H1 (cell line): ENCODE measurements at regions not wholly inside any gene's neighbourhood (a gene's known extent, or its start where the extent isn't known, plus 50 kb on each side); places are given as distances from the start of the nearest gene placed in this dataset.

Experiments
- CTCF ChIA-PET: fragments of 300-600 bp; sonication (Branson Sonifier 250); formaldehyde crosslinking; loops from one replicate; lab custom pipeline; 2021; ENCODE audit not compliant: partially characterized antibody; lab: Charles Lee
- POLR2A ChIA-PET: fragments of 300-600 bp; sonication (Branson Sonifier 250); formaldehyde crosslinking; loops from one replicate; lab custom pipeline; 2021; ENCODE audit warnings: inconsistent platforms; ENCODE audit not compliant: partially characterized antibody; lab: Charles Lee
- DNase-seq, 2 experiments: peaks; one replicate each; pipeline versions ENCODE4 v3.0.0 to v3.0.0-alpha.2; 2010 to 2022; ENCODE audit warnings: low spot score in 2 of 2, low read depth in 1 of 2, mixed read lengths in 1 of 2
- FAIRE-seq: peaks from 2 replicates; lab custom pipeline; 2011; peaks lifted over from hg19 to GRCh38; lab: Jason Lieb, UNC
- H2AFZ ChIP-seq: 2 replicates; pipeline ENCODE4 v1.8.1; 2012; ENCODE audit warnings: low read length, inconsistent platforms
- H2AK5ac ChIP-seq: 2 replicates; pipeline ENCODE4 v1.6.1; 2013; ENCODE audit warnings: low read depth, low read length
- H2BK120ac ChIP-seq: replicated peaks from 2 replicates; pipeline ENCODE3; 2013; ENCODE audit warnings: low read depth, low read length, inconsistent platforms
- H2BK12ac ChIP-seq: 2 replicates; pipeline ENCODE4 v1.6.1; 2013; ENCODE audit warnings: low read depth, low read length
- H2BK15ac ChIP-seq: 2 replicates; pipeline ENCODE4 v1.6.1; 2013; ENCODE audit warnings: low read length
- H2BK20ac ChIP-seq: 2 replicates; pipeline ENCODE4 v1.6.1; 2013; ENCODE audit warnings: low read length
- H2BK5ac ChIP-seq: 2 replicates; pipeline ENCODE4 v1.6.1; 2013; ENCODE audit warnings: low read depth, low read length
- H3K14ac ChIP-seq: 2 replicates; pipeline ENCODE4 v1.6.1; 2013; ENCODE audit warnings: inconsistent platforms; ENCODE audit not compliant: insufficient read length
- H3K18ac ChIP-seq: 2 replicates; pipeline ENCODE4 v1.6.1; 2013; ENCODE audit warnings: low read length; ENCODE audit errors: extremely low read depth
- H3K23ac ChIP-seq: 2 replicates; pipeline ENCODE4 v1.6.1; 2013; ENCODE audit warnings: inconsistent platforms; ENCODE audit not compliant: insufficient read length
- H3K23me2 ChIP-seq: 2 replicates; pipeline ENCODE4 v1.6.1; 2013; ENCODE audit warnings: low read depth, low read length
- H3K27ac ChIP-seq: 2 replicates; pipeline ENCODE4 v1.6.1; 2011; ENCODE audit warnings: low read depth, low read length, inconsistent platforms
- H3K27me3 ChIP-seq, 4 experiments: replicated peaks in 1 of 4; 1 replicate in 1 of 4; 2 replicates in 3 of 4; pipeline versions ENCODE4 v1.6.1 to v1.8.1; 2011 to 2013; ENCODE audit warnings: low read length in 3 of 4, mild to moderate bottlenecking in 3 of 4, inconsistent platforms in 2 of 4, mixed read lengths in 2 of 4, moderate library complexity in 1 of 4; ENCODE audit not compliant: control insufficient read depth in 3 of 4, insufficient read depth in 3 of 4; ENCODE audit errors: extremely low read depth in 1 of 4
- H3K36me3 ChIP-seq, 4 experiments: 2 replicates each; pipeline versions ENCODE4 v1.6.1 to v1.8.1; 2011 to 2013; ENCODE audit warnings: mild to moderate bottlenecking in 4 of 4, low read length in 3 of 4, moderate library complexity in 2 of 4, control low read depth in 1 of 4, inconsistent platforms in 1 of 4; ENCODE audit not compliant: insufficient read depth in 4 of 4, control insufficient read depth in 2 of 4
- H3K4ac ChIP-seq: replicated peaks from 2 replicates; pipeline ENCODE3; 2013; ENCODE audit warnings: low read length, low read depth, mixed read lengths, inconsistent platforms; ENCODE audit not compliant: insufficient read length
- H3K4me1 ChIP-seq, 4 experiments: replicated peaks in 1 of 4; 1 replicate in 1 of 4; 2 replicates in 3 of 4; pipeline versions ENCODE4 v1.6.1 to v1.8.1; 2011 to 2013; ENCODE audit warnings: low read length in 3 of 4, inconsistent platforms in 2 of 4, mixed read lengths in 1 of 4; ENCODE audit not compliant: insufficient read depth in 4 of 4, control insufficient read depth in 3 of 4
- H3K4me2 ChIP-seq, 2 experiments: 2 replicates each; pipeline versions ENCODE4 v1.6.1 to v1.8.1; 2011 to 2013; ENCODE audit warnings: low read depth in 2 of 2, low read length in 2 of 2, control low read depth in 1 of 2, inconsistent platforms in 1 of 2, mild to moderate bottlenecking in 1 of 2; ENCODE audit not compliant: insufficient read depth in 1 of 2
- H3K4me3 ChIP-seq, 4 experiments: fragments of 200-600, 300-600 bp in 1 of 4; sonication (generic), shearing (Covaris generic), sonication (Bioruptor Twin) in 1 of 4; 2 replicates each; pipeline versions ENCODE4 v1.5.1 to v1.8.1; 2011 to 2016; ENCODE audit warnings: low read length in 4 of 4, low read depth in 3 of 4, control low read depth in 2 of 4, inconsistent platforms in 2 of 4, mild to moderate bottlenecking in 2 of 4, mixed read lengths in 1 of 4, moderate library complexity in 1 of 4; ENCODE audit not compliant: insufficient read depth in 2 of 4; ENCODE audit errors: extremely low read depth in 1 of 4
- H3K56ac ChIP-seq: replicated peaks from 2 replicates; pipeline ENCODE3; 2013; ENCODE audit warnings: low read depth, mild to moderate bottlenecking, mixed read lengths, low read length, inconsistent platforms; ENCODE audit not compliant: insufficient read length
- H3K79me1 ChIP-seq: 2 replicates; pipeline ENCODE4 v1.6.1; 2013; ENCODE audit warnings: low read depth, low read length, control low read depth
- H3K79me2 ChIP-seq, 2 experiments: 2 replicates each; pipeline versions ENCODE4 v1.6.1 to v1.8.1; 2012 to 2013; ENCODE audit warnings: low read length in 2 of 2, mild to moderate bottlenecking in 2 of 2, inconsistent platforms in 1 of 2; ENCODE audit not compliant: insufficient read depth in 2 of 2, control insufficient read depth in 1 of 2
- H3K9ac ChIP-seq, 4 experiments: replicated peaks in 1 of 4; 1 replicate in 1 of 4; 2 replicates in 3 of 4; pipeline versions ENCODE4 v1.6.1 to v1.8.1; 2011 to 2013; ENCODE audit warnings: low read depth in 3 of 4, low read length in 3 of 4, control low read depth in 2 of 4, mild to moderate bottlenecking in 2 of 4, moderate library complexity in 2 of 4, inconsistent platforms in 1 of 4; ENCODE audit errors: extremely low read depth in 1 of 4
- H3K9me3 ChIP-seq, 2 experiments: 2 replicates each; pipeline versions ENCODE4 v1.6.1 to v1.8.1; 2012 to 2013; ENCODE audit warnings: mild to moderate bottlenecking in 2 of 2, moderate library complexity in 2 of 2, control low read depth in 1 of 2, inconsistent platforms in 1 of 2, low read depth in 1 of 2, low read length in 1 of 2, mixed read lengths in 1 of 2; ENCODE audit not compliant: insufficient read depth in 2 of 2
- H4K20me1 ChIP-seq, 2 experiments: replicated peaks in 1 of 2; 2 replicates each; pipeline versions ENCODE3 to v1.8.1; 2011 to 2013; ENCODE audit warnings: inconsistent platforms in 2 of 2, low read length in 2 of 2, mild to moderate bottlenecking in 1 of 2; ENCODE audit not compliant: insufficient read depth in 2 of 2, control insufficient read depth in 1 of 2
- H4K5ac ChIP-seq: 2 replicates; pipeline ENCODE4 v1.6.1; 2013; ENCODE audit warnings: low read length, low read depth, mixed read lengths, inconsistent platforms; ENCODE audit not compliant: insufficient read length
- H4K8ac ChIP-seq: 2 replicates; pipeline ENCODE4 v1.8.0; 2013; ENCODE audit warnings: mild to moderate bottlenecking, moderate library complexity, low read length, inconsistent platforms; ENCODE audit not compliant: insufficient read depth; ENCODE audit errors: extremely low read depth
- H4K91ac ChIP-seq: replicated peaks from 2 replicates; pipeline ENCODE3; 2013; ENCODE audit warnings: low read length, mixed read lengths, inconsistent platforms; ENCODE audit not compliant: insufficient read length
- BCL11A ChIP-seq, 2 experiments: IDR thresholded peaks; one replicate each; pipeline ENCODE4 v1.6.1; 2011; ENCODE audit warnings: low read depth in 2 of 2, low read length in 2 of 2, mild to moderate bottlenecking in 2 of 2
- EGR1 ChIP-seq: IDR thresholded peaks from 2 replicates; pipeline ENCODE4 v1.6.1; 2011; ENCODE audit warnings: low read depth, low read length, borderline replicate concordance
- GABPA ChIP-seq: IDR thresholded peaks from 2 replicates; pipeline ENCODE4 v1.6.1; 2011; ENCODE audit warnings: mild to moderate bottlenecking, low read length, moderate library complexity, borderline replicate concordance; ENCODE audit not compliant: insufficient read depth
- KDM1A ChIP-seq: fragments of 200-600, 300-600 bp; sonication (generic); IDR thresholded peaks from 2 replicates; pipeline ENCODE4 v1.7.1; 2016; ENCODE audit warnings: mild to moderate bottlenecking, low read length, borderline replicate concordance
- KDM5A ChIP-seq: fragments of 200-600 bp; IDR thresholded peaks from 2 replicates; pipeline ENCODE4 v1.7.1; 2012; ENCODE audit warnings: mild to moderate bottlenecking, low read length, inconsistent platforms, mixed read lengths
- MAFK ChIP-seq: IDR thresholded peaks from 2 replicates; pipeline ENCODE4 v1.6.1; 2012; ENCODE audit warnings: low read depth, mild to moderate bottlenecking, improper control_type of control experiment, low read length
- NANOG ChIP-seq: IDR thresholded peaks from 2 replicates; pipeline ENCODE4 v1.6.1; 2011; ENCODE audit warnings: low read length, low read depth, mild to moderate bottlenecking, inconsistent platforms; ENCODE audit not compliant: insufficient read depth, poor library complexity, severe bottlenecking
- RNF2 ChIP-seq: fragments of 200-900, 300-1000 bp; sonication (generic); IDR thresholded peaks from 2 replicates; pipeline ENCODE4 v1.7.1; 2016; ENCODE audit warnings: borderline replicate concordance, low read depth, mild to moderate bottlenecking, antibody characterized with exemption, low read length; ENCODE audit not compliant: poor library complexity, severe bottlenecking; ENCODE audit errors: missing control alignments
- SRF ChIP-seq: IDR thresholded peaks from 2 replicates; pipeline ENCODE4 v1.6.1; 2011; ENCODE audit warnings: mild to moderate bottlenecking, low read depth, low read length, moderate library complexity
- TCF12 ChIP-seq: IDR thresholded peaks from 2 replicates; pipeline ENCODE4 v1.6.1; 2011; ENCODE audit warnings: low read depth, mild to moderate bottlenecking, low read length
- WGBS, 2 experiments: shearing (Covaris generic) in 1 of 2; methylation state at CpG; one replicate each; pipeline versions ENCODE4 v1.1.6 to v1.1.7; 2013 to 2015; ENCODE audit warnings: low lambda C conversion rate in 2 of 2, mixed read lengths in 2 of 2, inconsistent platforms in 1 of 2, low coverage in 1 of 2, missing lambda C conversion rate in 1 of 2; ENCODE audit not compliant: insufficient replicate concordance in 2 of 2, insufficient coverage in 1 of 2, insufficient read length in 1 of 2; ENCODE audit errors: extremely low coverage in 1 of 2, missing lambda C conversion rate in 1 of 2; 5-methylcytosine and 5-hydroxymethylcytosine counted together

- Histone ChIP-seq H3K79me1 (no peaks in the 10 kb centered on the region), H3K23ac (no peak overlapping the region), H2BK5ac (no peak overlapping the region), H3K27ac (no peak overlapping the region), H4K91ac (no peak overlapping the region), H3K4me3 (no peak overlapping the region), H4K20me1 (no peaks in the 10 kb centered on the region), H3K9me3 (no peaks in the 10 kb centered on the region), H3K23me2 (no peaks in the 10 kb centered on the region), H2BK15ac (no peak overlapping the region), H3K4me2 (no peak overlapping the region), H2AFZ (no peak overlapping the region), H4K5ac (no peak overlapping the region), H3K18ac (no peak overlapping the region), H2BK12ac (no peak overlapping the region), H2BK20ac (no peak overlapping the region), H3K9ac (no peak overlapping the region), H2AK5ac (no peak overlapping the region), H4K8ac (no peak overlapping the region), H3K27me3 (no peaks in the 10 kb centered on the region), H3K4ac (no peak overlapping the region), H2BK120ac (no peak overlapping the region), H3K4me1 (no peaks in the 10 kb centered on the region), H3K79me2 (no peaks in the 10 kb centered on the region), H3K14ac (no peak overlapping the region), H3K56ac (no peak overlapping the region), H3K36me3 (no peaks in the 10 kb centered on the region)
- POLR2A ChIA-PET = no interaction called here
- TF ChIP-seq TCF12 (no peak), KDM1A (no peak), RNF2 (no peak), KDM5A (no peak), GABPA (no peak), SRF (no peak), MAFK (no peak), BCL11A (IDR thresholded peaks at IDR 0.05; ENCODE audit: low read depth in 2 of 2, low read length in 2 of 2) (no peak), EGR1 (no peak), NANOG (no peak)
- WGBS, 2 experiments = 94% methylated on average over 3 of the region's 3 CpGs; no CpG with 5 or more reads in 1 of the 2 experiments
- DNase-seq (no peak), FAIRE-seq (no peak)
- CTCF ChIA-PET = interaction anchor here (1.4 kb wide), 1 partner anchor 10 kb away, joined by 3 read pairs; no protein-coding TSS in a partner anchor
Observed at GRCh38 chrX:129249563-129249962, 273.7 kb downstream of the SMARCA1 start.
